NCI-H82 treated with DMSO at 0.1 percent for 48 hours (cell line): ENCODE measurements at regions not wholly inside any gene's neighbourhood (a gene's known extent, or its start where the extent isn't known, plus 50 kb on each side); places are given as distances from the start of the nearest gene placed in this dataset.
A peak's percentile ranks its signal among the peaks of the same experiment; 100 is the strongest.

Source experiments
- DNase-seq: peaks from one replicate; lab custom pipeline; 2025; ENCODE audit not compliant: unreplicated experiment; lab: John Stamatoyannopoulos, UW

- DNase-seq = peak; percentile 17
These were observed 84.5 kb upstream of the ARHGAP28 start for GRCh38 chr18:6644836-6645627.

- no peak for DNase-seq
These were observed 82.7 kb upstream of the ARHGAP28 start for GRCh38 chr18:6646801-6647200.

GRCh38 chr18:6648581-6648980, 80.9 kb upstream of the ARHGAP28 start:
- DNase-seq = no peak

GRCh38 chr18:6649421-6650126, 79.9 kb upstream of the ARHGAP28 start:
- no peak for DNase-seq

- no peak for DNase-seq
These were observed 79.4 kb upstream of the ARHGAP28 start for GRCh38 chr18:6650127-6650507.

GRCh38 chr18:6650747-6651146, 78.8 kb upstream of the ARHGAP28 start:
- no peak for DNase-seq

GRCh38 chr18:6652098-6652497, 77.4 kb upstream of the ARHGAP28 start:
- no peak for DNase-seq

GRCh38 chr18:6653880-6654279, 75.6 kb upstream of the ARHGAP28 start:
- no peak for DNase-seq

- peak; percentile 58 for DNase-seq
These were observed 69.4 kb upstream of the ARHGAP28 start for GRCh38 chr18:6659963-6660725.

- DNase-seq = no peak
These were observed 67.7 kb upstream of the ARHGAP28 start for GRCh38 chr18:6661692-6662415.

GRCh38 chr18:6666012-6666685, 63.4 kb upstream of the ARHGAP28 start:
- no peak for DNase-seq

GRCh38 chr18:6668836-6669235, 60.7 kb upstream of the ARHGAP28 start:
- DNase-seq = no peak

- DNase-seq = no peak
These were observed 56.7 kb upstream of the ARHGAP28 start for GRCh38 chr18:6672821-6673308.

GRCh38 chr18:6677086-6677485, 52.4 kb upstream of the ARHGAP28 start:
- no peak for DNase-seq

- no peak for DNase-seq
These were observed 50.3 kb upstream of the ARHGAP28 start for GRCh38 chr18:6679201-6679600.
